ENCODE measurements at regions not wholly inside any gene's neighbourhood (a gene's known extent, or its start where the extent isn't known, plus 50 kb on each side); places are given as distances from the start of the nearest gene placed in this dataset.
"Not testable (repeated sequence)": the region's sequence is repeated elsewhere in the genome, so short reads cannot be mapped to it uniquely, and the experiment has no call there.

DNA sequence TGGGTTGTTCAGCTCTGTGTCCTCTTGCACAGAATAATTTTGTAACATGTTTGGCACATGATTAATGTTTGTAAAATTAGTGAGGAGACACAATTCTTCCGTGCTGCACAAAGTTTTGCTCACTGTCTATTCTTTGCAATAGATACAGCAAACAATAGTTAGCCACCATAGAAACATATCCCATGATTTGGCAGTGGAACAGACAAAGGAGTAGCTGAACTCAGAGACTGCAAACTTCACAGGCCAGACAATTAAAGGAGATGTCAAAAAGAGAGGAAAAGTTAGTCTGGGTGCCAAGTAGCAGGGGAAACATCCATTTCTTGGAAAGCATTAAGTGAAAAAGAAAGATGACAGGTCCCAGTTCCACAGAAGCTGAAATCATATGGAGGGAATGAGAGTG lies 267.4 kb upstream of the NRXN1 start:
- TF ChIP-seq POLR2A (IDR thresholded peaks at IDR 0.05; ENCODE audit: low read depth, low read length) (no peak), POU2F2 (IDR thresholded peaks at IDR 0.05; ENCODE audit: low read depth, low read length) (no peak), TAF1 (IDR thresholded peaks at IDR 0.05; ENCODE audit: low read depth, low read length) (no peak), POLR2AphosphoS5 (IDR thresholded peaks at IDR 0.05; ENCODE audit: low read depth, low read length) (no peak), SPI1 (IDR thresholded peaks at IDR 0.05; ENCODE audit: low read depth, low read length) (no peak)
- DNase-seq (ENCODE audit: insufficient read length, low spot score) = no peak
- no peak for FAIRE-seq

DNA sequence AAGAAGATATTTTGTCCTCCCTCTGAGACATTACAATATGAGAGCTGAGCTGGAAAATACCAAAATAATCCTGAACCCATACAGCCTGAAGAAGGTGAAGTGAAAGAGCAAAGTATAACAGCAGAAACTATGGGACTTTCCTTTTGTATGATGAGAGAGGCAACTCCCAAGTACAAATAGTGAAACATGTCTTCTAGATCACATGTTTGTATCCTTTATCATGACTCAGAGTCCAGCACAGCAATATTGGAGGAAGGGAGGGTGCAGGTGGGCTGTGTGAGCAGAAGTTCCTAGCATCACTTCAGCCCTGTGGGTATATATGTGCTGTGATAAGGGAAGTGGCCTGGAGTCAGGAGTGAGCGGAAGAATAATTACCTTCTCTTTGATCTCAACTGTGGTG lies 265.6 kb upstream of the NRXN1 start:
- DNase-seq (ENCODE audit: insufficient read length, low spot score) (no peak), FAIRE-seq (no peak)
- TF ChIP-seq POLR2AphosphoS5 (IDR thresholded peaks at IDR 0.05; ENCODE audit: low read depth, low read length) (no peak), SPI1 (IDR thresholded peaks at IDR 0.05; ENCODE audit: low read depth, low read length) (peak; percentile 9; the same call in 1 of the 2 replicates), POLR2A (IDR thresholded peaks at IDR 0.05; ENCODE audit: low read depth, low read length) (no peak), POU2F2 (IDR thresholded peaks at IDR 0.05; ENCODE audit: low read depth, low read length) (no peak), TAF1 (IDR thresholded peaks at IDR 0.05; ENCODE audit: low read depth, low read length) (no peak), PAX5 (IDR thresholded peaks at IDR 0.05; ENCODE audit: insufficient read depth, low read length, severe bottlenecking) (no peak)

DNA sequence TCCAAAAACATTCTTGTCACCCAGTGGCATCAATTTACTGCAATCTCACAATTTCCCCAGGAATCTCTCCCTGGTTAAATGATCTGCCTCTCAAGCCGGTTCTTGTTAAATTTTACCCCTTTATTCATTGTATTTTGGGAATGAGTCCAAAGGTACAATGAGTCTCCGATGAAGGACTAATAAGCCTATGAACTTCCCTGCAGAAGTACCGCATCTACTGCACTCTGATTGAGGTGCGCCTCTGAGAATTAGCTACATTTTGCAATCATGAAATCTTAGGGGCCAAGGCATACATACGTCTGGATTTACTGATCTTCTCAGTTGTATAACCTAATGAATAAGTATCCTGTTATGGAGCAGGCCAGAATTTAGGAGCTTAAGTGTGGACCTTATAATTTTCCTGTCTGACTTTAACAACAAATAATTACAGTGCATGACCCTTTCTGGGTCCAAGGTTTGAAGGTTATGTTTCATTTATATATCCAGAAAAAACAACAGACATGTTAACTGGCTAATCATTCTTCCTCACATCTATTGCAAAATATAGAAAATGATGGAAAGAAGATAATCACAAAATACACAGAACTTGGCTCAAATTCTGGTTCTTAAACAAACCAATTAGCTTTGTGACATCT lies 261.8 kb upstream of the NRXN1 start:
- TF ChIP-seq POLR2AphosphoS5 (IDR thresholded peaks at IDR 0.05; ENCODE audit: low read depth, low read length) (no peak), TAF1 (IDR thresholded peaks at IDR 0.05; ENCODE audit: low read depth, low read length) (no peak), PAX5 (IDR thresholded peaks at IDR 0.05; ENCODE audit: insufficient read depth, low read length, severe bottlenecking) (no peak), POU2F2 (IDR thresholded peaks at IDR 0.05; ENCODE audit: low read depth, low read length) (no peak), SPI1 (IDR thresholded peaks at IDR 0.05; ENCODE audit: low read depth, low read length) (no peak), POLR2A (IDR thresholded peaks at IDR 0.05; ENCODE audit: low read depth, low read length) (no peak)
- FAIRE-seq (no peak), DNase-seq (ENCODE audit: insufficient read length, low spot score) (no peak)

DNA sequence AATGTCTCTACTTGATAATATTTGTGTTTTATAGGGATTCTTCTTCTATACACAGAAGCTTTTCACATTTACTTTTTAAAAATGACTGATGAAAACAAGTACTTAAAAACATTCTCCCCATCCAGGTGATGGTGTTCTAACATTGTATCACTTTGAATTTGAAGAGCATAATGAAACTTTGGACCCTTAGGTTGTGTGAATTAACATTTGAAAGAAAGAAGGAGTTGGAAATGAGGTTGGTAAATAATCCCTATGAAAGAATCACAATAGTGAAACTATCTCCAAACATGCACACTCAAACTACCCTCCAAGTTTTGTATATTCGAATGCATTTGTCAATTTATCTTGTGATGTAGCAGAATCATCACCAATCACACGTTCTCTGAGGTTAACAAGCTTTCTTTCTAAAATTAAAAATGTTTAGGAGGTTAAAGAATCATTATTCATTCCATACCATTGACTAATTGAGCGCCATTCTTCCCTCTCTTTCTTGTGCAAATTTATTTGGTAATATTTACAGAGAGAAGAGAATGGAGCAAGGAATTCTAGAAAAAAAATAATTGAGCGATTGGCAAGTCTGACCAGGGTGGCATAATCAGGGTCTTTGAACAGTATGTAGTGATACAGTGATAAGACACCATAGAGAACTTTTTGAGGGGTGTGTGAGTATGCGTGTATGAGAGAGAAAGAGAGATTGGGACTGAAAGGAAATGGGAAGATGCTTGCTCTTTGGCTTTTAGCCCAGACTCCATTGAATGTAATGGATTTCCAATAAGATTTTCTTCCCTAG lies 260.0 kb upstream of the NRXN1 start:
- TF ChIP-seq POLR2A (IDR thresholded peaks at IDR 0.05; ENCODE audit: low read depth, low read length) (no peak), POLR2AphosphoS5 (IDR thresholded peaks at IDR 0.05; ENCODE audit: low read depth, low read length) (no peak), SPI1 (IDR thresholded peaks at IDR 0.05; ENCODE audit: low read depth, low read length) (no peak), POU2F2 (IDR thresholded peaks at IDR 0.05; ENCODE audit: low read depth, low read length) (no peak), TAF1 (IDR thresholded peaks at IDR 0.05; ENCODE audit: low read depth, low read length) (no peak), PAX5 (IDR thresholded peaks at IDR 0.05; ENCODE audit: insufficient read depth, low read length, severe bottlenecking) (no peak)
- FAIRE-seq = no peak
- no peak for DNase-seq (ENCODE audit: insufficient read length, low spot score)

DNA sequence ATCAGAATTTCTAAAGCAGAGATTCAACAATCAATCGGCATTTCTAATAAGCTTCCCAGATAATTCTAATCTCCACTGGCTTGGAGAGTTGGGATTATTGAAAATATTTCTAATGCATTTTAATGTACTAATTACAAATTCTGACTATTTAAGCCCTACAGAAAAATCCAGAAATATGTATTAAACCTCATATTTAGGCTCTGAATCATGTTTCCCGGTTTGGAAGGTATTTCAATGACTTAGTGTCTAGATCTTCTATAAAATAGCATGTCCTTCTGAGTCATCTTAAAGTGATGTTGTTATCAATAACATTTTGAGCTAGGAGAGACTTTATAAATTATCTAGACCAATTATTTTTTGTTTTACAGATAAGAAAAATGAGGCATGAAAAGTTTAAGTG lies 258.8 kb upstream of the NRXN1 start:
- TF ChIP-seq PAX5 (IDR thresholded peaks at IDR 0.05; ENCODE audit: insufficient read depth, low read length, severe bottlenecking) (no peak), POU2F2 (IDR thresholded peaks at IDR 0.05; ENCODE audit: low read depth, low read length) (no peak), SPI1 (IDR thresholded peaks at IDR 0.05; ENCODE audit: low read depth, low read length) (no peak), POLR2AphosphoS5 (IDR thresholded peaks at IDR 0.05; ENCODE audit: low read depth, low read length) (no peak), POLR2A (IDR thresholded peaks at IDR 0.05; ENCODE audit: low read depth, low read length) (no peak), TAF1 (IDR thresholded peaks at IDR 0.05; ENCODE audit: low read depth, low read length) (no peak)
- no peak for DNase-seq (ENCODE audit: insufficient read length, low spot score)
- no peak for FAIRE-seq

DNA sequence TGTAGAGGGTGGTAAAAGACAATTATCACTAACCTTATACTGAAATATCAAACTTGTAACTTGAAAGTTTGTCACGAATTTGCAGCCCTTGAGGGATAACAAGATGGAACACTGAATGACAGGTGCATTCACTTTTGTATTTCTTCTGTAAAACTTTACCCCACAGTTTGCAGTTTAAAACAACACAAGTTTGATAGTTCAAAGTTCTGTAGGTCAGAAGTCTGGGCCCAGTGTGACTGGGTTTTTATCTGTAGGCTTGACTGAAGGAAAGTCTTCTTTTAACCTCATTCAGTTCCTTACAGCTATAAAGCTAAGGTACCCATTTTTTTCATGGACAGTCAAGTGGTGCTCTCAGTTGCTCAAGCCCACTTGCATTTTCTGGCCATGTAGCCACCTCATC lies 257.1 kb upstream of the NRXN1 start:
- FAIRE-seq = no peak
- no peak for TF ChIP-seq PAX5 (IDR thresholded peaks at IDR 0.05; ENCODE audit: insufficient read depth, low read length, severe bottlenecking)
- no peak for TF ChIP-seq TAF1 (IDR thresholded peaks at IDR 0.05; ENCODE audit: low read depth, low read length)
- DNase-seq (ENCODE audit: insufficient read length, low spot score) = no peak

DNA sequence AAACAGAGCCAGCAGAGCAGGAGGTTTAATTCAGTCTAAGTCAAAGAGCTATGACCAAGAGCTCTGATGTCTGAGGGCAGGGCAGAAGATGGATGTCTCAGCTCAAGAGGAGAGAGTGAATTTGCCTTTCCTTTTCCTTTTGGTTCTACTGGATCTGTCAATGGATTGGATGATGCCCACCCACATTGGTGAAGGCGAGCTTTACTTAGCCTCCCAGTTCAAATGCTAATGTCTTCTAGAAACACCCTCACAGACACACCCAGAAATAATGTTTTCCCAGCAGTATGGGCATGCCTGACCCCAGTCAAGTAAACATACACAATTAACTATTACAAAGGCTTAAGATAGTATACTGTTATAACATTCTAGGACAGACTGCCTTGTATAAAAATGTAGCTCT lies 236.3 kb upstream of the NRXN1 start:
- FAIRE-seq = no peak
- TF ChIP-seq TAF1 (IDR thresholded peaks at IDR 0.05; ENCODE audit: low read depth, low read length) (no peak), PAX5 (IDR thresholded peaks at IDR 0.05; ENCODE audit: insufficient read depth, low read length, severe bottlenecking) (no peak), POU2F2 (IDR thresholded peaks at IDR 0.05; ENCODE audit: low read depth, low read length) (no peak), POLR2A (IDR thresholded peaks at IDR 0.05; ENCODE audit: low read depth, low read length) (no peak), POLR2AphosphoS5 (IDR thresholded peaks at IDR 0.05; ENCODE audit: low read depth, low read length) (no peak), SPI1 (IDR thresholded peaks at IDR 0.05; ENCODE audit: low read depth, low read length) (no peak)
- DNase-seq (ENCODE audit: insufficient read length, low spot score) = no peak

DNA sequence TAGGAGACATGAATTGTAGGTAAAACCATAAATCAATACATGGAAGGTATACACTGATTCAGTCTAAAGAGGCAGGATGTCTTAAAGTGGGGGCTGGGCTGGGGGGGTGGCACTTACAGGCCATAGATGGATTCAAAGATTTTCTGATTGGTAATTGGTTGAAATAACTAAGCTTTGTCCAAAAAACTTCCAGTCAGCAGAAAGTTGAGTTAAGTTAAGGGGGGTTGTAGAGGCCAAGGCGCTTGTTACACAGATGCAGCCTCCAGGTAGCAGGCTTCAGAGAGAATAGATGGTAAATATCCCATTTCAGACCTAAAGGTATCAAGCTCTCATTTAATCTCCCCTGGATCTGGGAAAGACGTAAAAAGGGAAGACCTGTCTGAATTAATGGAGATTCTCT lies 233.6 kb upstream of the NRXN1 start:
- DNase-seq (ENCODE audit: insufficient read length, low spot score) (no peak), FAIRE-seq (no peak)
- no peak for TF ChIP-seq POLR2AphosphoS5 (IDR thresholded peaks at IDR 0.05; ENCODE audit: low read depth, low read length)
- no peak for TF ChIP-seq PAX5 (IDR thresholded peaks at IDR 0.05; ENCODE audit: insufficient read depth, low read length, severe bottlenecking)
- TF ChIP-seq POU2F2 (IDR thresholded peaks at IDR 0.05; ENCODE audit: low read depth, low read length) = no peak
- no peak for TF ChIP-seq TAF1 (IDR thresholded peaks at IDR 0.05; ENCODE audit: low read depth, low read length)
- TF ChIP-seq SPI1 (IDR thresholded peaks at IDR 0.05; ENCODE audit: low read depth, low read length) = no peak
- no peak for TF ChIP-seq POLR2A (IDR thresholded peaks at IDR 0.05; ENCODE audit: low read depth, low read length)

DNA sequence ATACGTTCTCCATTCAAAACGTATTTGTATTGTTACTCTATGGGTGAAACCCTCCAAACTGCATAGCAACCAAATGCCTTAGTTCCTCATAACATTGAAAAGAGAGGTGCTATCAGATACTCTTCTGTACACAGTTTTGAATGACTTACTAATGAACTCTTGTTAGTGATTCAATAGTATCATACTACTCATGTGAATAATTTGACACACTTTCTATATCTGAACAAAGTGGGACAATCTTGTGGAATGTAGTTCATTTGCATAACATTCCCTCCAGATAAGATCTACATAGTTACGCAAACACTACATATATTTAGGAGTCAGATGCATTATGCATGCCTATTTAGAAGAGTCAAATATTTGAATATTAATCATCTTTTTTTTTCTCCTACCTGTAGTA lies 232.0 kb upstream of the NRXN1 start:
- TF ChIP-seq POLR2AphosphoS5 (IDR thresholded peaks at IDR 0.05; ENCODE audit: low read depth, low read length) (no peak), POU2F2 (IDR thresholded peaks at IDR 0.05; ENCODE audit: low read depth, low read length) (no peak), POLR2A (IDR thresholded peaks at IDR 0.05; ENCODE audit: low read depth, low read length) (no peak), SPI1 (IDR thresholded peaks at IDR 0.05; ENCODE audit: low read depth, low read length) (no peak), TAF1 (IDR thresholded peaks at IDR 0.05; ENCODE audit: low read depth, low read length) (no peak), PAX5 (IDR thresholded peaks at IDR 0.05; ENCODE audit: insufficient read depth, low read length, severe bottlenecking) (no peak)
- no peak for DNase-seq (ENCODE audit: insufficient read length, low spot score)
- FAIRE-seq = no peak

DNA sequence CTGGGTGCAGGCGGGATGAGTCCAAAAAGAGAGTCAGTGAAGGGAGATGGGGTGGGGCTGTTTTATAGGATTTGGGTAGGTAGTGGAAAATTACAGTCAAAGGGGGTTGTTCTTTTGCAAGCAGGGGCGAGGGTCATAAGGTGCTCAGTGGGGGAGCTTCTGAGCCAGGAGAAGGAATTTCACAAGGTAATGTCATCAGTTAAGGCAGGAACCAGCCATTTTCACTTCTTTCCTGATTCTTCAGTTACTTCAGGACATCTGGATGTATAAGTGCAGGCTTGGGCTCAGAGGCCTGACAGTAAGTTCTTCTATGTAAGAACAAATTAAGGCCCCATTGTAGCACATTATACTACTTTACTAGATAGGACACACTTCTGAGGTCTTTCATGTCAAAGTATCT lies 231.2 kb upstream of the NRXN1 start:
- not testable (repeated sequence) for DNase-seq (ENCODE audit: insufficient read length, low spot score); FAIRE-seq

Data from GM12891 (cell line).